Ureter (tissue), 1 donor: ENCODE measurements at regions not wholly inside any gene's neighbourhood (a gene's known extent, or its start where the extent isn't known, plus 50 kb on each side); places are given as distances from the start of the nearest gene placed in this dataset.
"Not testable (repeated sequence)": the region's sequence is repeated elsewhere in the genome, so short reads cannot be mapped to it uniquely, and the experiment has no call there.

Source experiments
- DNase-seq: peaks from one replicate; pipeline ENCODE4 v3.0.0-alpha.2; 2020; ENCODE audit warnings: low spot score
- donor health status: DM: yes; HTN: yes; CAD: no.

- no peak for DNase-seq
Measured at GRCh38 chr17:14547556-14547955, 246.7 kb downstream of the HS3ST3B1 start.

DNA sequence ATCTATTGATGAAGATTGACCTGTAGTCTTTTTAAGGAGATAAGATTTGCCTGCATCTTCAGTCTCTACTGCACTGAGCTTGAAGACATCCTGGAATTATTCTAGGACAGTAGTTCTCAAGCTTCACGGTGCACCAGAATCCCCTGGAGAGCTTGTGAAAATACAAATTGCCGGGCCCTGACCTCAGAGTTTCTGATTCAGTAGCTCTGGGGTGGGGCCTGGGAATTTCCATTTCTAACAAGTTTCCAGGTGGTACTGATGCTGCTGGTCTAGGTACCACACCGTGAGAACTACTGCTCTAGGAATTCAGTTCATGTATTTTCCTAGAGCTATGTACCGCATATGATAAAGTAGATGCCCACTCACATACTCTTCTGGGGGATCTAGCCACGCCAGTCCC, 246.1 kb downstream of the HS3ST3B1 start:
- no peak for DNase-seq

DNA sequence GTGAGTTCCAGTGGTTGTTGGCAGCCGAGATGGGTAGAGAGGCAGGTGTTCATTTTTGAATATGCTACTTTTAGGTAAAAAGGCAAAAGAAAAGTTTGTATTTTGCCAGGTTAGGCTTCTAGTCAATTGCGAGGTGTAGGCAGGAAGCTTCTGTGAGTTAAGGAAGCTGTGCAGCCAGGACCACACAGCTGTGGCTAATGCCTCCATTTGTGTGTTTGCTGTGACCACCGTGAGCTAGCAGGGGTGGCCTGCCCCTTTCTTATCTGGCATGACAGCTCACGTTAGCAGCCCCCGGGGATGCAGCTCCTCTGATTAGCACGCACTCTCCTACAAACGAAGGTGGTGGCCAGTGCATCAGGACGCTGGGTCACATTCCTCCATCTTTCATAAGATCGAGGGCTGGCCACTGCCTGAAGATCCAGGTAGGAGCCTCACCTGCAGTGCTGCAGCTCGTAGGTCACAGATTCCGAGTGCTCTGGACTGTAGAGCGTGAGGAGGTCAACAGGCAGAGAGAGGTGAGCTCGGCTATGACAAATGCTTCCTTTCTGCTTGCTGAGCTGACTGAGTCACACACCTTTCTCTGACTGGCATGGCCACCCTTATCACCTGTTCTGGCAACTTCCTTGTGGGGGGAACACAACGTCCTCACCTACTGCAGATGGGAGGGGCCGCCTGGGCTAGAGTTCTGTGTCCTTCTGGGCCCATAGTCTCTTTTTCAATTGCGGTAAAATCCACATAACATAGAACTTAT, 244.4 kb downstream of the HS3ST3B1 start:
- no peak for DNase-seq

DNA sequence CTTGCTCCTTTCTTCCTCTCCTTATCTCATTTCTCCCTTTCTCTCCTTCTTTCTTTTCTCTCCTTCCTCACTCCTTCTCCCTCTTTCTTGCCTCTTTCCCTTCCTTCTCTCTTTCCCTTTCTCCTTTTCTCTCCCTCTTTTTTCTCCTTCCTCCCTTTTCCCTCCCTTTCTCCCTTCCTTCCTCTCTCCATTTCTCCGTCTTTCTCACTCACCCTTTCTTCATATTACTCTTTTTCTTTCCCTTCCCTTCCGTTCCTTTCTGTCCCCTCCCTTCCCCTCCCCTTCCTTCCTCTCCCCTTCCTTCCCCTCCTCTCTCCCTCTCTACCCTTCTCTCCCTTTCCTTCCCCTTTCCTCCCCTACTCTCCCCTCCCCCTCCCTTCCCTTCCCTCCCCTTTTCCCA, 240.8 kb downstream of the HS3ST3B1 start:
- DNase-seq, result no peak

GRCh38 chr17:14539801-14540200, 238.9 kb downstream of the HS3ST3B1 start:
- DNase-seq, result no peak

- not testable (repeated sequence) for DNase-seq
Measured at GRCh38 chr17:14532242-14532641, 231.4 kb downstream of the HS3ST3B1 start.

GRCh38 chr17:14525551-14526455, 224.9 kb downstream of the HS3ST3B1 start:
- DNase-seq, result no peak

DNA sequence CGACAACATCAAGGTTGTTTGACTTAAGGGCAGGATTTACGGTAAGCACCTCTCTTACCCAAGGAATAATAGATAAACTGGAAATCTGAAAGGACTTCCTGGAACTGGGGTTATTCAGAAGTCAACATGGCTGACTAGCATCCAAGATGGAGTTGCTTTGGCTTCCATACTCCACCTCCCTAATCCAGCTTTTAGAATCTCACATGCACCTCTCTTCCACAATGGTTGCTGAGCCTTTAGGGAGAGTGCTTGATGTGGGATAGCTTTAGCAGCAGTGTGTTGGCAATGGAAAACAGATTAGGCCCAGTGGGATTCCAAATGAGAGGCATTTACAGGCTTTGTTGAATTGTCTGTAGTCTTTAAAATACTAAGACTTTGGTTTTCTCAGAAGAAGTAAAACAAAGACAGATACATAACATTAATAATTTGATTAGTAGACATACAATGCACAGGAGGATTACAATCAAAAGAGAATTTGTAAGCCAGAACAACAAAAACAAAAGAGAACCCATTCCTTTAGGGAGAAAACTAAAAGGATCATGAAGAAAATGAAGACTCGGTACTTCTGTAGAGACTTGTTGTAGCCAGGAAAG, 222.0 kb downstream of the HS3ST3B1 start:
- no peak for DNase-seq

DNA sequence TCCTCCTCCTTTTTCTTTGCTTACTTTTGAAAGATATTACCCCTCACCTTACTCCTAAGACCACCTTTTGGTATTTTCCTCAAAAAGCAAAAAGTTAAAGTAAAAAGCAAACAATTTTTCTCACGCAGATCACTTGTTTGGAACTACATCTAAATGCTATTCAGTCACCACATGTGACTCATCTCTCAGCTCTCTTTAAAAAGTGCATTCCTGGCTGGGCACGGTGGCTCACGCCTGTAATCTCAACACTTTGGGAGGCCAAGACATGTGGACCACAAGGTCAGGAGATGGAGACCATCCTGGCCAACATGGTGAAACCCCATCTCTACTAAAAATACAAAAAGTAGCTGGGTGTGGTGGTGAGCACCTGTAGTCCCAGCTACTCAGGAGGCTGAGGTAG, 218.0 kb downstream of the HS3ST3B1 start:
- not testable (repeated sequence) for DNase-seq

- DNase-seq, result no peak
Measured at GRCh38 chr17:14514973-14515372, 214.1 kb downstream of the HS3ST3B1 start.

DNA sequence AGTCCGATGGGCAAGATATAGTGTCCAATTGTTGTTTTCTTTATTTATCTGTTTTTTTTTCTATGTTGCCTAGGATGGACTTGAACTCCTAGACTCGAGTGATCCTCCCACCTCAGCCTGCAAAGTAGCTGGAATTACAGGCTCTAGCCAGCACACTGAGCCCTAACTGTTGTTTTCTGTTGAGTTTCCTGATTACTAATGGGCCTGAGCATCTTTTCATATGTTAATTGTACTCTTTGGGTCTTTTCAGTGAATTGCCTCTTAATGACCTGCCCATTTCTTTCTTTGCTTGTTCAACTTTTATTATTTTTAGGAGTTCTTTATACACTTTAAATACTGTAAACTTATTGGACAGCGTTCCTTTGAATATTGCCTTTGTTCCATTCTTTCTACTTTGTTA, 213.0 kb downstream of the HS3ST3B1 start:
- DNase-seq, result no peak

- DNase-seq, result no peak
Measured at GRCh38 chr17:14510136-14510535, 209.3 kb downstream of the HS3ST3B1 start.

DNA sequence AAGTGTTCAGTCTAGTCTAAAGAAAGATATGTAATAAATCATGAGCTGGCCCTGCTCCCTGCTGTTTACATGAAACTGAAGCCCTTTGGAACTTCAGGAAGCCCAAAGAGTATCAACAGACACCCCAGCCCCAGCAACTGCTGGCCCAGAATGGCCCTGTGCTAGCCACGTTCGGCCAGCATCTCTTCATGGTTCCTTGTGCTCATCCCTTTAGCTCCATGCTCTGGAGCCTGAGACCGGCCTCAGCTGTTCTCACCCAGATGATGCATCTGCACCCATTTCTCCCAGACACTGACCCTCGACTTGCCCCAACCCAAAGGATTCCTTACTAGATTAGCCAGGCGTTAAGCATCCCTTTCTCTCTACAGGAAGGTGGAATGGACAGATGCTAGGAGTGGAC, 207.3 kb downstream of the HS3ST3B1 start:
- DNase-seq, result no peak

GRCh38 chr17:14506364-14506763, 205.5 kb downstream of the HS3ST3B1 start:
- DNase-seq, result no peak

DNA sequence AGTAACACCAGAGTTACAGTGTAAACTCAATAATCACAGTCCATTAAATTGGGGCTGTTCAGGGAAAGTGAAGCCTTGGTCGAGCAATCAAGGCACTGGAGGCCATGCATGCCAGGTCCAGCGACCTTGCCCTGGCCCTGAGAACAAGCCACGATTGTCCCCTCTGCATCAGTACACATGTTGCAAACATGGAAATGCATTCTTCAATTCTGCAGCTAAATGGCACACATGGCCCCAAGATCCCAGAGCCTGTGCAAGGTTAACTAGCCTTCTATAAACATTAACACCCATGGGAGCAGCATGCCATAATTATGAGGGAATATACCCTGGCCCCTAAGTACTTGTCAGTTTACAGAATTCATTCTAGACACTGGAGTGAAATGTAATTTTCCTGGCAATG, 204.7 kb downstream of the HS3ST3B1 start:
- no peak for DNase-seq

GRCh38 chr17:14499976-14500375, 199.1 kb downstream of the HS3ST3B1 start:
- DNase-seq, result no peak

DNA sequence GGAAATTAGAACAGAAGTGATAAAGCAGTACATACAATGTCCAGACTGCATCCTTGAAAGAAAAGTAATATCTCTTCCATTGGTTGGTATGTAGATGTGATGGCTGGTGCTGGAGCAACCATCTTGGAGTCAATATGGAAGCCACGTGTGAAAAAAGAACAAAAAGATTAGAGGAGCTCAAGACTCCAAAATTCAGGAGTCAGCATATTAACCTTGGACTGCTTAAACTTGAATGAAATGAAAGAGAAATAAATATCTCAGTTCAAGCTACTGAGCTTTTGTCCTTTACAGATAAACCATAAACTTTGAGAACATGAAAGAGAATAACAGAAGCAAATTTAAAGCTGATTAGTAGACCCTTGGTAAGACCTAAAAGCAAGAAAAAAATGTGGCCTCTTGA, 197.9 kb downstream of the HS3ST3B1 start:
- no peak for DNase-seq

DNA sequence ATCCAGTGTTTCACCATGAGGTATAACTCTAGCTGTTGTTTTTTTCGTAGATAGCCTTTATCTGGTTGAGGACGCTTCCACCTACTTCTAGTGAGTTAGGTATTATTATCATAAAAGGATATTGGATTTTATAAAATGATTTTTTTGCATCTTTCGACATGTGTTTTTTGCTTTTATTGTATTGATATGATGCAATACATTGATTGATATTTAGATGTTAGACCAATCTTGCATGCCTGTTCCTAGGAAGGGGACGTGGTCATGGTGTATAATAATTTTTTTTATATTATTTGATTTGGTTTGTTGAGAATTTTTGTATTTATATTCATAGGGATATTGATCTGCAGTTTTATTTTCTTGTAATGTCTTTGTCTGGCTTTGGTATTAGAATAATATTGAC, 193.3 kb downstream of the HS3ST3B1 start:
- DNase-seq, result no peak

DNA sequence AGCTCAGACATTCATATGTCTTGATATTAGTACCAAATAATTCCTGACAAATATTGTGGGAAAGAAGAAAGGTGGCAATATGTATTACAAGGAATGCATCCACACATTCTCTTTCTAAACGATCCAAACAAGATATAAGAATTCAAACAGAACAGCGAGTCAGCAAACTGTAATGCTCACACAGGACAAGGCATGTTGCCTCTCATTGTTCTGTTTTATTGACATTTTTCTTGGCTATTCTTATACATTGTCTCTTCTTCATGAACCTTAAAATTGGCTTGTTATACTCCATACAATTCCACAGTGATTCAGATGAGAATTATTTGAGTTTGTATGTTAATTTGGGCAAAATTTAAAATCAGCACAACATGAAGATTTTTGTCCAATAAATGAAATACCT, 189.1 kb downstream of the HS3ST3B1 start:
- DNase-seq, result no peak

GRCh38 chr17:14488958-14489550, 188.2 kb downstream of the HS3ST3B1 start:
- DNase-seq, result no peak

- DNase-seq, result no peak
Measured at GRCh38 chr17:14487068-14487467, 186.2 kb downstream of the HS3ST3B1 start.

DNA sequence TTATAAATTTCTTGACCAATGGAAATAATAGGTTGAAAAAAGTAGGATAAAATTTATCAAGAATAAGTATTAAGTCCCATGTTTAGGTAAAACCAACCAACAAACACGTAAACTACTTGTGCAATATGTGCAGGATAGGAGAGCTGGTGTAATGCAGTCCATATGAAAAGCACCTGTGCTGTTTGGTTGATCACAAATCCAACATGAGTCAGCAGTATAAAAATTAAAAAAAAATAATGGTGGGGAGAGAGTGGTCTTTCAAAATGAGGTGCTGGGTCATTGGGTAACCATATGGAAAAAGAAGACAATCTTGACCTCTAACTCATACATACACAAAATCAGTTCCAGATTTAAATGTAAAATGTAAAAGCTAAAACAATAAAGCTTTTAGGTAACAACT, 181.8 kb downstream of the HS3ST3B1 start:
- DNase-seq, result no peak
